GM19467 (cell line): ENCODE measurements at regions not wholly inside any gene's neighbourhood (a gene's known extent, or its start where the extent isn't known, plus 50 kb on each side); places are given as distances from the start of the nearest gene placed in this dataset.

Experiments
- ATAC-seq: cut with Tn5 transposase; IDR thresholded peaks from one replicate; pipeline ENCODE4 v1.9.1; 2021; ENCODE audit warnings: mild to moderate bottlenecking, moderate library complexity; ENCODE audit not compliant: unreplicated experiment

DNA sequence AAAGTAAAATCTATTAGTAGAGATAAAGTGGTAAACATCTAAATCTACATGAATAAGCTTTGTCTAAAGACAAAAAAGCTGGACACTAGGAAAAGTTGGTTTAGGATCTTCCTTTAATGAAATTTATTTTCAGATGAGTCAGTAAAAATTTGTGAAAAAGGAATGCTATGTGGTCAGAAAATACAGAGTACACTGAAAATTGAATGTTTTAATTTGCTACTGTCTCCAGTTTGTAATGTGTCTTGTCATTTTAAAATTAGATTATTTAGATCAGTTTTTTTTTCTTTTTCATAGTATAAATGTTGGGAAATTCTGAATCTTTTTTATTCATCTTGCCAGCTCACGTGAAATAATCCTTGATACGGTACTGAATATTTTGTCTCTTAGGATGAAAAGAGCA lies 56.9 kb downstream of the SLITRK6 start:
- ATAC-seq = no peak

DNA sequence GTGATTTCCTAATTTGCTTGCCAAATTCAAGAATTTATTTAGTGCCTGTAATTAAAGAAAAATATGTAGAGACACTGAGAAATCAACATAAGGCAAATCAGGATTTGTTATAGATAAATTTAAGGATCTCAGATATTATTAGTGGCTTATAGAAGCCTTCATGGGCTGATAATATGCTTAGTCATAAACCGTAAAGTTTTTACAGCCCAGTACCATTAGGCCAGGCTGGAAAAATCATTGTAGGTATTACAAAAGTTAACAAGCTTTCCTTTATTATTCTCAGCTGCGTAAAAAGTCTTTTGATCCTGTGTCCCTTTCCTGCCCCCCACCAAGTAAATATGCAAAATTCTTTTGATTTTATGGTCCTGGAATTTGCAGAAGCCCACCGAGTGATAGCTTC lies 58.2 kb downstream of the SLITRK6 start:
- no peak for ATAC-seq

DNA sequence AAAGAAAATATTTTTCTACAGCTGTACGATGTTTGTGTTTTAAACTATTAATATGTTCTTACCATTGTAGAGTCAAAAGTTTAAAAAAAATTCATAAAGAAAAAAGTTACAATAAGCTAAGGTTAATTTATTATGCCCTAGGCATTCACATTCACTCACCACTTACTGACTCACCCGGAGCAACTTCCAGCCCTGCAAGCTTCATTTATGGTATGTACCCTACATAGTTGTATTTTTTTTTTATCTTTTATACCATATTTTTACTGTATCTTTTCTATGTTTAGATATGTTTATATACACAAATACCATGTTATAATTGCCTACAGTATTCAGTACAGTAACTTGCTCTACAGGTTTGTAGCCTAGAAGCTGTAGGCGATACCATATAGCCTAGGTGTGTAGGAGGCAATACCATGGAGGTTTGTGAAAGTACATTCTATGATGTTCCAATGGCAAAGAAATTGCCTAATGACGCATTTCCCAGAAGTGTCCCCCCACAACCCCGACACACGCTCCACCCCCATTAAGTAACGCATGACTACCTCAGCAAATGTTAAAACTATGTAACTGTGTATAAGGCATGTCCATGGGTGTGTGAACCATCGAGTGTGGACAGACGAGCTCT lies 60.4 kb downstream of the SLITRK6 start:
- ATAC-seq = no peak

DNA sequence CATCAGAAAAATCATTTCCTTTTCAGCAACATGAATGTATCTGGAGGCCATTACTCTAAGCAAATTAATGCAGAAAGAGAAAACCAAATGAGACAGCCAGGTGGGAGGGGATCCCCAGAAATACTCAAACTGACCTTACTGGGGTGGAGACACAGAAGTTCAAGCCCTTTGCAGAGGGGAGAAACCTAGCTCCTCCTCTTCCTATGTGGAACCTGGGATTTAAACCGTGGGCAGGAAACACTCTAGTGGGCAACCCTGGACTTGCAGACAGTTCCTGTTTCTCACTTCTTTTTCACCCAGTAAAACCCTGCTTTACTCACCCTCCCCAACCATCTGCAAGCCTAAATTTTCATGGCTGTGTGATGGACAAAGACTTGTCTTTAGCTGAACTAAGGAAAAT lies 61.3 kb downstream of the SLITRK6 start:
- no peak for ATAC-seq

DNA sequence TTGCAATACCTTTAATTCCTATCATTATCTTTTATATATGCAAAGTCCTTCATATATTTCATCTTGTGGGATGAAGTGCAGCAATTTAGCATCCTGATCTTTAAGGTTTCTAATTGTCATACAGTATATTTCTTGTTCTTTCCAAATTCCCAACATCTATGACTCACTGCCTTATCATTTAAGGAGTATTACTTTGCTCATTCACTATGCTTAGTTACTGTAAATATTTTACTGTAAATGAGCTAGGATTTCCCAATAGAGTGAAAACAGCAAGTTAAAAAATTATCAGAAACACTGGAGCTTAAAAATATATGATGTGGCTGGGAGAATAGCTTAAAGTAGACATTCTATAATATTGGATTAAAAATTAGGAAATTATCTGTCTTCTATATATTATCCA lies 69.9 kb downstream of the SLITRK6 start:
- ATAC-seq = no peak

DNA sequence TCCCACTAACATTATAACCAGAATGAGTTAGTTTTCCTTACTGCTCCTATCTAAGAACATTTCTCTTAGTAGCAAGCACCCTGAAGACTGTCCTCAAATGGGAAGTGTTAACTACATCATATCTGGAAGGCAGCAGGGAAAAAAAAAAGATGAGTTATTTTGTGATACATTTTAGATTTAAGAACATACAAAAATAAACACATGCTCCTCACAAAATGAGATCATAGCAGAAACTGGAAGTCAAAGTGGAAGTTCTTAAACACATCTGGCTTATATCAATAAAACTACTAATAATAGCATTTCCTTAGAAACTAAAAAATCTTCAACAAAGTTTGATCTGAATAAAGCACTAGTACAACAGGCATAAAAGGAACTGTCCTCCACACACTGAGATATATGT lies 70.4 kb downstream of the SLITRK6 start:
- no peak for ATAC-seq

DNA sequence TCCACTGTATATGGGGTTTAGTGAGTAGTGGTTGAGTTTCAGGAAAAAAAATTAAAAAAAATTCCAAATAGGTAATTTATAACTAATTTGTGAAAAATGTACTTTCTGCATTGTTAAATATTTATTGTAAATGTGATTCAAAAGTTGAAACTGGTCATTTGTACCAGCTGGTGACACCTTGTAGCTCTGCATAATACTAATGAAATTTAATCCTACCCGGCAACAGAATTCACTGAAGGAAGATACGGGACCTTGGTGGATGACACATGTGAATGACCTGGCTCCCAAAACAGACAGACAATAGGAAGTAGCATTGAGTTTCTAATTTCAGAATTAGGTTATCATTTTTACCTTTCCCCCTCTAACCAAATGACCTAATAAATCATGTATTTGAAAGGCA lies 73.8 kb downstream of the SLITRK6 start:
- ATAC-seq = no peak

DNA sequence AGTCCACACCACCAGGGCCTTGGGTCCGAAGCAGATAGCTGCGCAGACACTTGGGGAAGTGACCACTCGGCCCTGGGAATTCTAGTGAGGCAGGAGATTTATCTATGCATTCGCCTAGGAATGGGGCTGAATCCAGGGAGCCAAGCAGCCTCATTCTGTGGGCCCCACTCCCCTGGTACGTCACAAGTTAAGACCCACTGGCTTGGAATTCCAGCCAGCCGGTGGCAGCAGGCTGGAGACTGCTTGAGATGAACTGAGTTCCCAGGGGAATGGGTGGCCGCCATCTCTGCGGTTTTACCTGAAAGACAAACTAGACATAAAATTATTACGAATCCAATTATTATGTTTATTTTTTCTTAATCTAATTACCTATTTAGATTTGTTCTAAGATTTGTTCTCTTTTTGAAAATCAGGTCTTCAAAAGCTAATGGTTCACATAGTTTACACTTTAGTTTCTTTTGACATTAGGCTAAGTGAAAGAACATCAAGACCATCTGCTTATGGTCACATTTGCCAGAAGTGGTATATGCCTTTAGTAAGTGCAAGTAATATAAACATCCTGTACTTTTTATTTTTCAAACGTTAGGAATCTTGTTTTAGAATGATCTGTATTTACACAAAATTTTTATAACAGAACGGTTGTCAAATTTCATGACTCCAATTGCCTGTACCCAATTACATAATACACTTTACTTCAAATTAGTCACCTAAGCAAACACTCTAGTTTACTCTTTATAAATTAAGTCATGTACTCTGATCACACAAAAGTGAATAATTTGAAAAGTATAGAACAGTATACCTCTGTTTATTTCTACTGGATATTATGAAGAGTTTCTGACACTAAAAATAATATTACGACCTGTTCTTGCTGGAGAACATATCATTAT lies 74.4 kb downstream of the SLITRK6 start:
- ATAC-seq = no peak

DNA sequence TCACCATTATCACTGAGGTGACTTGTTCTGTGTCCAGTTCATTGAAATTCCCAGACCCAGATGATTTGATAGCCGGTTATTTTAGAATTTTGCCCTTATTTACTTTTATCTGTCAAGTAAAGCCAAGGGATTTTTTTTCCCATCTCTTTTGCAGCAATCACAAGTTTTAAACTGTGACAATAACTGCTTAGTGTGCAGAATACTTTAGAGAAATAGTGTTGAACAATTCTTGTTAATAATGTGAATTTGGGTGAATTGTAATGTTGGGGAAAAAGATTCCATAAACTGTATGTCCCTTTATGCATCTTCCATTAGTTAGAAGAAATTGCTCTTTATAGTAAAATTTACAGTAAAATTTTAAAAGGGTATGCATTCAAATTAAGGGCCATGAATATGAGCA lies 79.5 kb downstream of the SLITRK6 start:
- ATAC-seq = no peak

DNA sequence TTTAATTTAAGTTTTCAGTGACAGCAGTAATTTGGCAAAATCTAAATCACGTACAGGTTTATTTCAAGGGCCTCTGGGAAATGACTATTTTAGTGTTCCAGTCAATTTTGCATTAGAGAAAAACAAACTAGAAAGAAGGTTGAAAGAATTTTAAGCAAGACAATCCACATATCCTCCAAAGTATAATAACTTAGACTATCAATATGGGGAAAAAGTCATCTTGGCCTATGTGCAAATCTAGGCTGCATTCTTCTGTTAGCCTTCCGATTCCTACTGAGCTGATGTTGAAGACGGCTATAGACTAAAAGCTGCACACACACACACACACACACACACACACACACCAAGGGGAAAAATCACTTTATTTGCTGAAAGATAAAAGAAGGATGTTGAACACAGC lies 81.3 kb downstream of the SLITRK6 start:
- ATAC-seq = no peak

DNA sequence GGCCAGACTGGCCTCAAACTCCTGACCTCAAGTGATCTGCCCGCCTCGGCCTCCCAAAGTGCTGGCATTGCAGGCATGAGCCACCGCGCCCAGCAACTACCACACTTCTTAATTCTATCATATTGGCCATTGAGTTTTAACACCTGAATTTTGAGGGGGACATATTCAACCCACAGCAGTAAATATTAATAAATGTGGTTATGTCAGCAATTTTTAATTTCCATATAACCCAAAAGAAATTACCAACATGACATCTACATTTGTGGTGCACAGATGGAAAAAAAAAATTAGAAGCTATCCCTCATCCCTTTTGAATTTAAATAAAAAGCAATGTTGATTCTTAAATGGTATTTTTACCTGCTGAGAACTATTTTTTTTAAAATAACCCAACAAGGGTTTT lies 88.7 kb downstream of the SLITRK6 start:
- no peak for ATAC-seq

DNA sequence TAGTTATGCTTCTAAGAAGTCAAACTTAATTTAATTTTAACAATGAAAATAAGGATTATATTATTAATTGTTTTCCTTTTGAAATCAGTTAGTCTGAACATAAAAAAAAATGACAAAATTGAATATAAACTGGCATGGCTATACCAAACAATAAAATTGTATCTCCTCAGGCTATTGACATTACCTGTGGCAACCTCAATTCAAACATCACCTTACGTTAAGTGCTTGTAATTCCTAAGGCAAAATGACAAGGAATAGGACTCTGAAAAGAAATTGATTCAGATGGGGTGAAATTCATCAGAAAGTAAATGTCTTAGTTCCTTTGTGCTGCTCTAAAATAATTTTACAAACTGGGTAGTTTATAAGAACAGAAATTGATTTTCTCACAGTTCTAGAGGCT lies 89.5 kb downstream of the SLITRK6 start:
- ATAC-seq = no peak

DNA sequence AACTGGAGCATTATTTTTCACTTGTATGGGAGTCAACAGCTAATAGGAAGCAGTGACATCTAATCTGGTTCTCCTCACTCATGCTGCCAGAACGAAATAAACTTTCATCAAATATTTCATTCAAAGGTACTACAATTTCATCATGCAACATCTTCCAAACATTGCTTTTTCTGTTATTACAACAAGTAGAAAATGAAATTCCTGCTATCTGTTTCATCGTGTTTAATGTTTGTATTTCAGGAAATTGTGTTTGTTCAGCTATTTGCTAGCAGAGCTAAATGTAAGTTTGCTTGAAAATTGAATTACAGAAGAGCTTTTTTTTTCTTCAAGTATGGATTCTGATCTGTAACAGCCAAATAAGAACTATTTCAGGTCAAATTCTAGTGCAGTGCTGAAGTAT lies 90.1 kb downstream of the SLITRK6 start:
- no peak for ATAC-seq

DNA sequence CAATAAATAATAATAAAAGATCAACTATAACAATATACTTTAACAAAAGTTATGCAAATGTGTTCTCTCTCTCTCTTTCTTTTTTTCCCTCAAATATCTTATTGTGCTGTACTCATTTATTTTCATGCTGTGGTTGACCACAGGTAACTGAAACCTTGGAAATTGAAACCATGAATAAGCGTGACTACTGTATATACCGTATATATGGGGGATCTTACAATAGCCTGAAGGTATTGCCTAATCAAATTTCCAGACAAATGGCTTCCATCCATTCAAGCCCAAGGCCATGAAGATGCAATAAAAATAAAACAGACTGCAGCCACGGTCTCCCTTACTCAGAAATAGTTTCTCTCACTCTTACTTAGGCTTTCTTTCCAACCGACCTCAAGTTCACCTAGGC lies 98.3 kb downstream of the SLITRK6 start:
- ATAC-seq = no peak

DNA sequence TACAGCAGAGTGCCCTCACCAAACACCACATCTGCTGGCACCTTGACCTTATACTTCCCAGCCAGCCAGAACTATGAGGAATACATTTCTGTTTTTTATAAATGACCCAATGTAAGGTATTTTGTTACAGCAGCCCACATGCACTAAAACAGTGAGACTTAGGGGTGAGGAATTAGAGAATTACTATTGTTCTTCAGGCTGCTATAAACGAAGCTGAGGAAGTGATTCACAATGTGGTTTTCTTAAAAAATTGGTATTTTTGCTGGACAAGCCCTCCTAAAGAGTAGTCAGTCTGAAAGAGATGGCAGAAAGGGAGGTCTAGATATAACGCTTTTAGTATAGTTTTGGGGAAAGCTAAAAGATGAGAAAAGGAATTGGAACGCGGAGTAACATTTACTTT lies 101.0 kb downstream of the SLITRK6 start:
- no peak for ATAC-seq

DNA sequence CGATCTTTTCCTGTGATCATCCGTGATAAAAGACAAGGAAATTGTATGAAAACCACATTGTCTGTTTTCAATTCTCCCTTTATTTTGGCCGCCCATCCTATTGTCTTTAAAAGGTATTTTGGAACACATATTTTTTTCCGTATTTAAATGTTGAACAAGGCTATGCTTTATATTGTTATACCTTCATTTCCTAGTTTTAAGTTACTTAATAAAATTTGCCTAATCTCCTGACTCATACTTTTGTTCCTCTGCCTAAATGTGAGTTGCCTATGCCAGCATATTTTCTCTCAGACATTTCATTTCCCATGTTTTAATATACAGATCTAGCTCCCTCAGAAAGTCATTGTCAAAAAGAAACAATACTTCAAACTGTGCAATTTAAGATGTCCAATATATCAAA lies 104.2 kb downstream of the SLITRK6 start:
- ATAC-seq = no peak

DNA sequence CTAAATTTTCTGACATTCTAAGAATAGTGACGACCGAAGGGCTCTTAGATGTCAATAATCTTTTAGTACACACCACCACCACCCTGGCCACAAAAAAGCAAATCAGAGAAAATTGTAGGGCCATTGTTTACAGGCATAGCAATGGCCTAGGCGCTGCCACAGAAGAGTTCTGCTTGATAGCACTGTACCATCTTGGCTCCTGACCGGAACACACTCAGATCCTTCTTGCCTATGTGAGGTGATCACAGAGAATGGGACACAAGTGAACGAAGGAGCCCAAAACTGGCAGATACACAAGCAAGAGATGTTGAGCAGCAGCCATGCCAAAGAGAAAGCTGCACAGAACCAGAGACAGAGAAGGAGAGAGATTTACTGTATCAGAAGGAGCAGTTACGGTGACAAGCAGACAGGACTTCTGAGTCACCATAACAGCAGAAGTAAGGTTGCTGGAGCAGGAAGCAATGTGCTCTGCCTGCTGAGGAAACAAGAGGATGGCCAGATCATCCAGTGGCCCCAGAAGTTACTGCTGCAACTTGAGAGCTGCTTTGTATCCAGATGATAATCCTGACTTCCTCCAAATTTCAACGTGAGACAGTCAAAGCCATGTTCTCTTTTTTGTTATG lies 105.2 kb downstream of the SLITRK6 start:
- ATAC-seq = no peak

DNA sequence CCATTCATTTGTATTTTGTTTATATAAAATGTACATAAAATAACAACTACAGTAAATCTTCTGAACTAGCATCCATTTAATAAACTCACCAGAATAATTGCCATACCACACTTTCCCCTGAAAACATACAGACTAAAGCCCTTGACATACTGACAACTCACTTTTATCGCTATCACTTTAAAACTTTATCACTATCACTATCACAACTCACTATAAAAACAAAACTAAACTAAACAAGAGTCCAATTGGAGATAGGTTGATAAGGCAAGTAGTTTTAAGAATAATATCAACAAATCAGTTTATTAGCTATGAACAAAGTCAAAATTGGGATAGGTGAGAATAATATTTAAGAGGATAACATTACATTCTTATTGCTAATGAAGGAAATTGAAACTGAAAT lies 108.9 kb downstream of the SLITRK6 start:
- ATAC-seq = no peak

DNA sequence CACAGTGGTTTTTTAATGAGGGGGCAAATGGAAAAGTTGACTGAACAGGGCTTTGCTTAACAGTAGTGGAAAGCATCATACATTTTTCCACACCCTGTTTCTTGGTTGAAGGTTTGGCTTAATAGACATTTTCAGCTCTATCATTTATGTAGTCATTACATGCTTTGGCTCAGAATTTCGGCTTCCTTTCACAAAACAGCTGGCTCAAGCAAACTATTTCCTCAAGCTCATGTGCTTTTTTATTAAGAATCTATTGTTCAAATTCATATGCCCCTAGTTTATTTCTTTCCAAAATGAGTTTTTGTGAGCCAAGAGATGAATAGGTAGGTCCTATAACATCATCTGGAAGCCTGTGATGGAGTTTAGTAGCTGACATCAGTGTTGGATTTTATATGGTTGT lies 113.8 kb downstream of the SLITRK6 start:
- no peak for ATAC-seq

DNA sequence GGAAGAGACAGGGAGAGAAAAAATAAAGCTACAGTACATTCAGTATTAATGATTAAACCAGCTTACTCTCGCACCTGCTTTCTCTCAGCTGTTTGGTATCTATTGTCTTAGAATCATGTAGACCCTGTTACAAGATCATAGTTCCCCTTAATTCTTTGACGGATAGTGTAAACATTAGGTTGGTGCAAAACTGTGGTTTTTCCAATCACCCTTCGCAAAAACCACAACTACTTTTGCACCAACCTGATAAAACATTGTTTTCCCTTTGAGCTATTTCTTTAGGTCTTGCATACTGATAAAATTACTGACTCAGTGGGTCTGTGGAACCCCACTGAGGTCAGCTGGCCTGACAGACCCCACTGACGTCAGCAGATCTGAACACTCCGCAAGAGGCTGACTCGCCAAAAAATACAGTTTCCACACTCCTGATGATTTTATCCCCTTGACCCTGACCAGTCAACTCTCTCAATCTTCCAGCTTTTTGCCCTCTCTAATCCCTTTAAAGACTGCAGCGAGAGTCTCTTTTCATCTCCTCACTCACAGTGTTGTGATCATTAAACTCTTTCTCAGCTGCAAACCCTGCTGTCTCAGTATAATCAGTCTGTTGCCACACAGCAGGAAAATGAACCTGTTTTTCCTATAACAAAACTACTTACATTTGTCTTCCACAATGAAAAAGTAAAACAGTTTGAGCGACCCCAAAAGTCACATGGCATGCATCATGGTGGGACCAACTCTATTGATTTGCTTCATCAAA lies 123.9 kb downstream of the SLITRK6 start:
- no peak for ATAC-seq

DNA sequence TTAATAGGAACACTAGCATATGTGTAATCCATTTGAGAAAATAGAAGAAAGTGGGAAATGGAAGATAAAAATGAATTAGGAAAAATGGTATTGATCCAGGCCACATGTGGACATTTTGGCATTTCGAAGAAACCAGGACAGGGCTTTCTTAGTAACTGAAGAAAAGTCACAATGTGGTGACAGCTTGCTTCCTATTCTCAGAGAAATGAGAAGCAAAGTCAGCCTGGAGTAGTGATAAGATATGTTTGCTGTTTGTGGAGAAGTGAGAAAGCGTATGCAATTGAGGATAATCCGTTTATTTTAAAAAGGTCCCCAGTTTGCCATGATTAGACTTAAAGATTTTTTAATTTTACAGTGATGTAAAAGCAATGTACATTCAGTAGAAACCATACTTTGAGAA lies 127.9 kb downstream of the SLITRK6 start:
- no peak for ATAC-seq
